Right ventricle myocardium inferior (tissue), 1 donor: ENCODE measurements at regions not wholly inside any gene's neighbourhood (a gene's known extent, or its start where the extent isn't known, plus 50 kb on each side); places are given as distances from the start of the nearest gene placed in this dataset.
"Not testable (repeated sequence)": the region's sequence is repeated elsewhere in the genome, so short reads cannot be mapped to it uniquely, and the experiment has no call there.

ENCODE experiments used
- ATAC-seq: fragments of 200-7000 bp; cut with Tn5 transposase; one replicate; pipeline ENCODE4 v1.9.1; 2020; ENCODE audit warnings: mild to moderate bottlenecking, moderate library complexity
- DNase-seq: peaks from one replicate; pipeline ENCODE4 v3.0.0; 2021; ENCODE audit errors: missing footprints
- intact Hi-C: fragments of 100-400 bp; cut with DNase I; formaldehyde crosslinking; loops from one replicate; pipeline ENCODE4 v1.11.0; 2022
- donor health status: DM: no; HTN: yes; CAD: no; lungs with severe emphysema.

DNA sequence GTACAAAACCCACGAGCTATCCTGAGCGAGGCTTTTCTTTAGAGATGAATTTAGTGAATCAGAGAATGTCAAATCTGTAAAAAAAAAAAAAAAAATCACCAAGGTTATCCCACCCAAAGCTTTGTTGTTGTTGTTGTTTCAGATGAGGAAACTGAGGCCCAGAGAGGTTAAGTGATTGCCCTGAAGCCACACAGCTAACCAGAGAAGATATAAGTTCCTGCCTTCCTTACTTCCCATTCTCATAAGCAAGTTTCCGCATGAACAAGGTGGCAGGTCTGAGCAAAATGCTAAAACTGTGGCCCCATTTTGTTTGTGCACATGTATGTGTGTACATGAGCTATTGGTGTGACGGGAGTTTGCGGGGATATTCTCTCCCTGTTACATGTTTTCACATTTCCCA lies 352.1 kb upstream of the ZFHX3 start:
- ATAC-seq (no peak), DNase-seq (no peak)
- intact Hi-C loops = no loop called here

DNA sequence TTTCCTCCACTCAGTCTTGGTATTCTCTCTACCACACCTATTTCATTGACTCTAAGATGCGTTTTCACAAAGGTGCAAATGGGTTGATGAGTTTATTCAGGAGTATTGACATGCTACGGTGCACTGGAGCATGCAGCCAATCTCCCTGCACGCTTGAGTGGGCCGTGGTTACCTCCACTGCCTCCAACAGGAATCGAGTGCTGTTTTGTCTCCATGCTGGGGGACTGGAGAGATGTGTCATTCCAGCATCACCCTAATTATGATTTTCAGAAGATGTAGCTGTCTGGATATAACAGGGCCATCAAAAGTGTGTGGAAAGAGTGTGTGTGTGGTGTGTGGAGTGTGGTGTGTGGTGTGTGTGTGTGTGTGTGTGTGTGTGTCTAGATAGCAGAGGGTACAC lies 351.6 kb upstream of the ZFHX3 start:
- no peak for ATAC-seq
- intact Hi-C loops = no loop called here

DNA sequence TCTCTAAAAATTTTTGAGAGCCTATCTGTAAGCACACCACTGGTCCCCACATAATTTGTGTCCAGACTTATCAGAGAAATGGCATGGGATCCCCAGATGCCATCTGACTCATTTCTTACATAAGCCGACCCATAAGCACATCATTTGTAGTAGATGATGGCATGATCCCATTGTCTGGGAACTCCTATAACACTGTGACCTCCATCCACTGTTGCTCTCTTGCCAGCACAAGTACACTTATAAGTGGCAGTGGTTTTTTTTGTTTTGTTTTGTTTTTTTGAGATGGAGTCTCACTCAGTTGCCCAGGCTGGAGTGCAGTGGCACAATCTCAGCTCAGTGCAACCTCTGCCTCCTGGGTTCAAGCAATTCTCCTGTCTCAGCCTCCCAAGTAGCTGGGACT lies 350.7 kb upstream of the ZFHX3 start:
- intact Hi-C loops, DNase-seq, ATAC-seq: not testable (repeated sequence)

More for the DNA sequence above, 351.6 kb upstream of the ZFHX3 start:
- no peak for DNase-seq

DNA sequence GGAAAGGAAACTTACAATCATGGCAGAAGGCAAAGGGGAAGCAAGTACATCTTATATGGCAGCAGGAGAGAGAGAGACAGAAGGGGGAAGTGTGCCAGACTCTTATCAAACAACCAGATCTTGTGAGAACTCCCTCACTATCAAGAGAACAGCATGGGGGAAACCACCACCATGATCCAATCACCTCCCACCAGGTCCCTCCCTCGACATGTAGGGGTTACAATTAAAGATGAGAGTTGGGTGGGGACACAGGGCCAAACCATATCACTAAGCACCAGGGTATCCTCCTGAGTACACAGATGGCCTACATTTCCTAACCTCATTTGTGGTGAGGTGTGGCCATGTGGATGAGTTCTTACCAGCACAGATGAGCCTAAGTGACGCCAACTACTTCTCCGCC lies 348.6 kb upstream of the ZFHX3 start:
- intact Hi-C loops = no loop called here
- DNase-seq (no peak), ATAC-seq (no peak)

DNA sequence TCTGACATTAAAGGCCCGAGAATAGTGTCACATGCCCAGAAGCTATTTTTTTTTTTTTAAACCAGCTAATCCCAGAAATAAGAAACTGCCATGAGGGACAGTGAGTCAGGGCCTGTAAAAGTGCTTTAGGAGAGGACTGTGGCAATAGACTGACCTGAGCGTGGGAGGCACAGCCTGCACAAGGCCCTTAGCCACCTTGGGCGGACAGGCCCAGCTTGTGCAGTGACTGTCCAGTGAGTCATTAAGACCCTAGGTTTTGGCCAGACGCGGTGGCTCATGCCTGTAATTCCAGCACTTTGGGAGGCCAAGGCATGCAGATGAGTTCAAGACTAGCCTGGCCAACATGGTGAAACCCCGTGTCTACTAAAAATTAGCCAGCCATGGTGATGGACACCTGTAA lies 343.0 kb upstream of the ZFHX3 start:
- DNase-seq (no peak), ATAC-seq (no peak)
- intact Hi-C loops = no loop called here

DNA sequence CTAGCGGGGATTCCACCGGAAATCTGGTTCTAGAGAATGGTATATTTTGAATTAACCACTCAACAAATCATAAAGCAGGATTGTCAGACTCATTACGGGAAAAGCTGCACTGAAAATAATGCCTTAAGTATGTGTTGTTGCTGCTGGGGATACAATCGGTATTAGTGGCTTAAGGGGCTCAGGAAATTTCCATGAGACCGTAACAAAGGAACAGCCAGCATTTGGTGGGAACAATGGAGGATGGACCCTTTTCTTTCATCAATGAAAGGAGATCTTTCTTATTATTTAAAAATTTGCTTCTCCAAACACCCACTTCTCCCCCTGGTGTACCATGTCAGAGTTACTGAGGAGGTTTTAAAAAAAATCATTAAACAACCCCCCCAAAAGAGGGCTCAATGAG lies 342.6 kb upstream of the ZFHX3 start:
- ATAC-seq (no peak), DNase-seq (no peak)
- intact Hi-C loops = no loop called here

DNA sequence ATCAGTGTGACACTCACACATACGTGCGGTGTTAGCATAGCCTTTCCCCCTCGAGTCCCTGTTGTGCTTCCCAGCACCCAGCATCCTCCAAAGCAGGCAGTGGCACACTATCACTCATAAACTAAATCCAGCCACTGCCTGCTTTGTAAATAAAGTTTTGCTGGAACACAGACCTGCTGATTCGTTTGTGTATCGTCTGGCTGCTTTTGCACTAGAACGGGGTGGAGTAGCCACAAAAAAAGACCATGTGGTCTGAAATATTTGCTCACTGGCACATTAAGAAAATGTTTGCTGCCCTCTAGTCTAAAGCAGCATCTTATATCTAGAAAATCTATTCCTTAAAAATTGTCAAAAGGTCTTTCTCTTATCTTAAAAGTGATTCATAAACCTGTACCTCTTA lies 341.2 kb upstream of the ZFHX3 start:
- ATAC-seq = no peak
- intact Hi-C loops = no loop called here
- no peak for DNase-seq

DNA sequence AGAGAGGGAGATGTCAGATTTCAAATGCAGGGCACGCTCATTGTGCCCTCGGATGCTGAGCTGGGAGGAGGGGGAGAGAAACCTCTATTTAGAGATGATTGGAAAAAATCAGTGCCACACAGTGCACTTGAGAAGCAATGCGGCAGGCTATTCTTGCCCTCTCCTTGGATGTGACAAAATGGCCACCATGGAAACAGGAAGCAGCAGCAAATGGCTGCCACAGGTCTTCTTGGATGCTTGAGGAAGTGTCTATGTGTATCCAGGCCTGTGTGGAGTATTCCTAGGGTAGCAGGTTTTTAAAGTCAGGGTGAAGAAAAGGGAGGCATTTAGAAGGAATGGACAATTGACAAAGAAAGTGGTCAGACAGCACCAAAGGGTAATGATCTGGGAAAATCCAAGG lies 340.1 kb upstream of the ZFHX3 start:
- no peak for DNase-seq
- no peak for ATAC-seq
- intact Hi-C loops = no loop called here

DNA sequence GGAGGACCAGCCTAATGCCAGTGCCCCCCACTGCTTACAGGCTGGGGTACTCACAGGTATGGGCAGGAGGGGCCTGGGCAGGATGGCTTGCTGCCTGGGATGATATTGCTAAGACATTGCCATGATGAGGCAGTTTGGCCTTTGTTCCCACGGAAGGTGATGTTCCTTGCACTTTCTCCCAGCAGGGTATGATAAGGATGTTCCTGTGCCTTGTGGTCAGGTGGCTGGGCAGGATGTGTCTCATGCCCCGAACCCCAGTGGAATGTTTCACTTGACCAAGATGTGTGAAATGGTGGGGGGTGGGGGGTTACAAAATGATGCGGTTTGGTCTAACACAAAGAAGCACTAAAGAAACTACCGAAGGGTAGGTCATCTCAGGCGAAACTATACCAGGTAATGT lies 337.8 kb upstream of the ZFHX3 start:
- intact Hi-C loops = no loop called here
- ATAC-seq (no peak), DNase-seq (no peak)

DNA sequence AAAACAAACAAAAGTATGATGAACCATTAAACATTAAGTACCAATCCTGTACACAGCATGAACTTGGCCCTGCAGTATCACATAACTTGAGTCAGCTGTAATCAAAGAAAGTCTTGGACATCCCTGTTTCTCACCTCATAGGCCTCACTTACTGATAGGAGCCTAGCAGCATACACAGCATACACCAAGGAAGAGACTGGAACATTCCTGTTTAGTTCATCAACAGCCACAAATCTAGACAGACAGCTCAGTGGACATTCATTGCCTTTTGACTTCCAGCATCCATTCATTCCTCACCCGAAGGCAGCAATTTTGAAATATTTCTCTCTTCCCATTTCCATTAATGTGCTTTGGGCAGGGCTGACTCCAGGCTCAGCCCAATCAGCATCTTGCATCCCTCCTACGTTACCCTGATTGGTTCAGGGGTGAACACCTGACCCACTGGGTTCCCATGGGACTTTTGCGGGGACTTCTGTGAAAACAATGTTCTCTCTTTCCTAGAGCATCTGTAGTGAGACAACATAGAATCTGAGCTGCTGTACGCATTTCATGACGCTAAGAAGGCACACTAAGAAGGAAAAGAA lies 336.7 kb upstream of the ZFHX3 start:
- intact Hi-C loops = no loop called here
- no peak for DNase-seq
- no peak for ATAC-seq

DNA sequence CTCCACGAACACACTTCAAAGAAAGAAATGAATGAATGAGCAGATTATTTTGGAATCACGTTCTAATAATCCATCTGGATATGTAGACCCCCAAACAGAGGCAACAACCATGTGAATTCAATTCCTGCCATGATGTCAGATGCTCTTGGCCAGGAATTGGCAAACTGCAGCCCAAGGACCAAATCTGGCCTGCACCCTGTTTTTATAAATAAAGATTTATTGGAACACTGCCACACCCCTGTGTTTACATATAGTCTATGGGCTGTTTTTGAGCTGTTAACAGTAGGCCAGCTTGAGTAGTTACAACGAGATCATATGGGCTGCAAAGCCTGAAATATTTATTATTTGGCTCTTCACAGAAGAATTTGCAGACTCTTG lies 336.0 kb upstream of the ZFHX3 start:
- intact Hi-C loops = no loop called here
- ATAC-seq = no peak
- DNase-seq = no peak

DNA sequence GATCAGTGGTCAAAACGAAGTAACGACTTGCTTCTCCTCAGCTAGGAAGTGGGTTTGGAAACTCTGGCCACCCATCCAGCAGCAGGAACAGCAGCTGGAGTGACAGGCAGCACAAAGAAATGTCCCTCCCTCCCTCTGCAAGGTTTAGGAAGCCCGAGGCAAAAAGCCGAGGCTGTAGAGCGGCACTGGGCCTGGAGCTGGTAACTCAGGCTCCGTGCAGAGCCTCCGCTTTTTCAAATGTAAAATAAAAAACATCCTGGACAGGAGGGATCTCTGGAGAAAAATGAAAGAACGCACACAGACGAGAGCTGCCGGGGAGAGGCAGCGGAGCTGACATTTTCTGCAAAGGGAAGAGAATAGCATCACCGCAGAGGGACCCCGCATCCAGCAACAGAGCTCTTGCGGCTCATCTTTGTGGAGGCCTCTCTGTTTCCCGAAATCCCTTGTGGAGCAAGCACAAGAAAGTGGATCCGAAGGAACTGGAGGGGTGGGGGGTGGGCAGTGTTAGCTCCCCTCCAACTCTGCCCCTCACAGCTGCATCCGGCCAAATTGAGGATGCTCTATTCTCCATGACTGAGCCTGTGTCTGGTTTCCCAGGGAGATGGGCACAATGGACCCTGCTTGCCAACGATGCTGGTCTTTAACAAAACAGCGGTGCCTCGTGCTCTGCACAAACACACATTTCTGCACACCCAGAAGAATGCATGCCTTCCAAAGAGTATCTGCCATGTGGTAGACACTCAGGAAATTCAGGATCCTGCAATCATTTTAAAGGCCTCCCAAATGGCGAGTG lies 335.5 kb upstream of the ZFHX3 start:
- DNase-seq (no peak), ATAC-seq (no peak)
- intact Hi-C loops = no loop called here

DNA sequence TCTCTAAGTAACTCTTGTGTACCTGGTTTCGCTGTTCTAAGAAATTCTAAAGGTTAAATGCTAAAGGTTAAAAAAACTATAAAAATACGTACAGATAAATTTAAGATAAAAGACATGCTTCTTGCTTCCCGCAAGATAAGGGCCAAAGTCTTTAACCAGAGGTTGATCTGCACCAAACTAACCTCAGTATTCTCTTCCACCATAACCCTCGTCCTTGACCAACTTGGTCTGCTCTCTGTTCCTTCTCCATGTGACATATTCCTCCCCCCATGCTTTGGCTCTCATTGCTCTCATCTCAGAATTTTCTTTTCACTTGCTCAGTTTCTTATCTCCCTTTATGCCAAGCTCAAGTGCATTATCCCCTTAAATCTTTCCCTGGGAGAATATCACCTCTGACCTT lies 330.5 kb upstream of the ZFHX3 start:
- intact Hi-C loops = no loop called here

DNA sequence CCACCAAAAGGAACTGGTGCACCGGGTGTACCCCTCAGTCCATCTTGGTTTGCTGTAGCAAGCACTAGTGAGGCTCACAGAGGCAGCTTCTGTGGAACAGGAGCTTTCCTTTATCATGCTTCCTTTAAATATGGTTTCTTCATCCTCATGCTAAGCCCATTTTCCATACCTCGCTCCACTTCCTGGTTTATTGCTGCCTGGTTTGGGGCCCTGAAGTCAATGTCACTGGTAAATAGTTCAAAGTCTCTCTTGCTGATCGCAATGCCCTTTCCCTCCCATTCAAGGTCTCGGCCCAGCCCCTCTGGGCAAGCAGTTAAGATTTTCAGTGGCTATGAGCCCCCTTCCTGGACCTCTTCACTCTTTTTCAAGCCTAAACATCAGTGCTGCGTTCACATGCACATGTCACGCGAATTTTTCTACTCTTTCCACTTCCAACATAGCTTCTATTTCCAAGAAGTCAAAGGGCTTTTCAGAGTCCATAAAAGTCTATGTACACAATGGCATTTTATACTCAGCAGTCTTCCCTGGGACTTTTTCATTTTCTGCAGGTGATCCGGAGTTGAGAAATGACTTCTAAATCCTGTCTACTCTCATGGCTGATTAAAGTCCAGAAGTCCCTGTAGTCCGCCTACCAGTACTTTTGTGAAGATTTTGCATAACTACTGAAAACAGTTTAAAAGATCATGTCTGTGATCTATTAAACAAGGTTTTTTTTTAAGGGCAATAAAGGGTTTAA lies 323.8 kb upstream of the ZFHX3 start:
- DNase-seq (no peak), ATAC-seq (no peak)
- intact Hi-C loops = no loop called here

More for the DNA sequence above, 330.5 kb upstream of the ZFHX3 start:
- no peak for DNase-seq
- ATAC-seq = no peak

DNA sequence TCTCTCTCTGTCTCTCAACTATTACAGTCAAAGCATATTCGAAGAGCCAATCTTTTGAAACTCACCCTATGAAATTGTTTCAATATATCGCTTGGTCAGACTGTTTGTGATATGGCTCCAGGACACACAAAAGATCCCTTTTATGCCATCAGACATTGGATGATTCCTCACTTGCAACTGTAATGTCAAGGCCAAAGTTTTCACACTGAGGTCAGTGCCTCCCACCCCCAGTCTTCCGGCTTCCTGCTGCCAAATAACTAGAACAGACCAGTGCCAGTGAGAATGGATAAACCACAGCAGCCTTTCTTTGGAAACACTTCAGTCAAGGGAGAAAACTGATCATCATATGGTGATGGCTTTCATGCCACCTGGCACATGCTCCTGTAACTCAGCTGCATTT lies 321.9 kb upstream of the ZFHX3 start:
- DNase-seq (no peak), ATAC-seq (no peak)
- intact Hi-C loops = no loop called here

DNA sequence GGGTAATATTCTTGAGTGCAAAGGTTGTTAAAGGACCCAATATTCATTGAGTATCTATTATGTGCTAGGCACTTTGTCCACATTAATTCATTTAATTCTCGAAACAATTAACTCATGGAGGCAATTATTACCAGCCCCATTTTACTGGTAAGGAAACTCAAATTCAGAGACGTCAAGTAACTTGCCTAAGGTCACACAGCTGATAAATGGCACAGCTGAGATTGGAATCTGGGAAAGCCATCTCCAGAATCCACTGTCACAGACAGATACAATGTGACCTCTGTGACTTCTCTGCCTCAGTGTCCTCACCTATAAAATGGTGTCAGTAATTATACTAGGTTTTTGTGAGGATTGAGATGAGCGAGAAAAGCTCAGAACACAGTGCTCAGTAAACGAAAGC lies 320.8 kb upstream of the ZFHX3 start:
- intact Hi-C loops = no loop called here
- ATAC-seq = no peak
- no peak for DNase-seq

DNA sequence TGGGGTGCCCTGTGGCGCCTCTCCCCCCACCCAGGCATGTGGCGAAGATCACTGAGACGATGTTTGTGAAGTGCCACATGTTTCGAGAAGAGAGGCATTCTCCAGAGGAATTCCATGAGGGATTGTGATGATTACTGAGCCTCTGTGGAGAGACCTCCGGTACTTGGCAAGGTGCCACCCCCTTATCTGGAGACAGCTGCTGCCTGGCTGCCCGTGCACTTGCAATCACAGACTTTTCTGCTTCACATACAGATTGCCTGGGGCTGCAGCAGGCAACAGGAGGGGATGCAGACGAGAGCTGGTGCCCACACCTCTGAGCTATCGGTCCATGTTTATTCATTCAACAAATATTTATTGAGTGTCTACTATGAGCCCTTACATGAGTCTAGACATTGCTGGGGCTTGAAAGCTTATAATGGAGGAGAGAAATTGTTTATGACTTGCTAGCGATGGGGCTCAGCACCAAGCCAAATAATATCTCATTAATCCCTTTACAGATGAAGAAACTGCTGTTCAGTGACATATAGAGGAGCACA lies 317.2 kb upstream of the ZFHX3 start:
- intact Hi-C loops = no loop called here
- DNase-seq (no peak), ATAC-seq (no peak)

DNA sequence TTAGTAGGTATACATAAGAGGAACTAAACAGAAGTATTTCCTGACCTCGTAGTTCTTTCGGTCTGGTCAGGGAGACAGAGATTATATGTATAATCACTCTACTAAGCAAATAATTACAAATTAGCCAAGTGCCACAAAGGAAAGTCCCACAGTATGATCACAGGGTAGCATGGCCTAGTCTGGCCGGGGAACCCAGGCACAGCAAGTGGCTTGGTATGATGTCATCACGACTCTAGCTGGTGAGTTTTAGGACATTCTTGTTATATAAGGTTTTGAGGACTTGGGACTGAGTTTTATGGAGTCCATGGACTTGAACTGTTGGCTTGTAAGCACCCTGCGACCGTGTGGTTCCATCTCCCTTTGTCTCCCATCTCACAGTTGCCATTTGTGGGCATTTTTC lies 316.5 kb upstream of the ZFHX3 start:
- DNase-seq (no peak), ATAC-seq (no peak)
- intact Hi-C loops = no loop called here

DNA sequence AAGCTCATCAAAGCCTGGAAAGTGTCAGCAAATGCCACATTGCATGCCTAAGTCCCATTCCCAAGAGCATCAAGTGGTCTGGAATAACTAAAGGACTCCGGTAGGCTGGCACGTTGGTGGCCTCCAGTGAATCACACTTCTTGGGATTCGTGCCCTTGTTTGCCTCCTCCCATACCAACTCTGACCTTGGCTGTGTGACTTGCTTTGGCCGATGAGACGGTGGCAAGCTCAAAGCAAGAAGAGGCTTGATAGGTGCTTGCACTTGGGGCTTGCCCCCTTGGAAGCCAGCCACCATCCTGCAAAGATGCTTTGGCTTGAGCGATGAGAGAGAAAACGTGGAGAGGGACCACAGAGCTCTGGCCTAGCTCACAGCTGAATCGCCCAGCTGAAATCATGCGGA lies 313.1 kb upstream of the ZFHX3 start:
- ATAC-seq = no peak
- intact Hi-C loops = no loop called here
- no peak for DNase-seq
